ENCODE measurements at regions not wholly inside any gene's neighbourhood (a gene's known extent, or its start where the extent isn't known, plus 50 kb on each side); places are given as distances from the start of the nearest gene placed in this dataset.

- TF ChIP-seq POLR2A (IDR thresholded peaks at IDR 0.05) (no peak), CTCF (IDR thresholded peaks at IDR 0.05) (no peak)
These were observed 140.9 kb upstream of the TGFBR2 start for GRCh38 chr3:30465454-30465853.
